GM18867 (cell line): ENCODE measurements at regions not wholly inside any gene's neighbourhood (a gene's known extent, or its start where the extent isn't known, plus 50 kb on each side); places are given as distances from the start of the nearest gene placed in this dataset.
A peak's percentile ranks its signal among the peaks of the same experiment; 100 is the strongest.

Experiments used
- ATAC-seq: cut with Tn5 transposase; IDR thresholded peaks from one replicate; pipeline ENCODE4 v1.9.1; 2021; ENCODE audit warnings: mild to moderate bottlenecking, moderate library complexity; ENCODE audit not compliant: unreplicated experiment

GRCh38 chr7:112887976-112888375 lies 97.8 kb upstream of the TMEM168 start:
- ATAC-seq = peak; percentile 72

GRCh38 chr7:112887337-112887736 lies 97.1 kb upstream of the TMEM168 start:
- ATAC-seq = no peak

GRCh38 chr7:112886208-112886607 lies 96.0 kb upstream of the TMEM168 start:
- ATAC-seq = no peak

- ATAC-seq = no peak
Observed at GRCh38 chr7:112882991-112883390, 92.8 kb upstream of the TMEM168 start.

DNA sequence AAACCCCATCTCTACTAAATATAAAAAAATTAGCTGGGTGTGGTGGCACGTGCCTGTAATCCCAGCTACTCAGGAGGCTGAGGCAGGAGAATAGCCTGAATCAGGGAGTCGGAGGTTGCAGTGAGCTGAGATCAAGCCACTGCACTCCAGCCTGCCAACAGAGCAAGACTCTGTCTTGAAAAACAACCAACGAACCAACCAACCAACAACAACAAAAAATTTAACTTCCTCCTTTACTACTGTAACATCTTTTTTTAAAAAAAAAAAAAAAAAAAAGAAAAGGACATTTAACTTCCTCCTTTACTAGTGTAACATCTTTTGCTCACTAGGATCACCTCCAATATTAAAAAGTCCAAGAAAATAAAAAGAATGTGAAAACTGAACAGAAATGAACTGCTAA lies 92.3 kb upstream of the TMEM168 start:
- ATAC-seq = no peak

GRCh38 chr7:112882022-112882421 lies 91.8 kb upstream of the TMEM168 start:
- ATAC-seq = no peak

DNA sequence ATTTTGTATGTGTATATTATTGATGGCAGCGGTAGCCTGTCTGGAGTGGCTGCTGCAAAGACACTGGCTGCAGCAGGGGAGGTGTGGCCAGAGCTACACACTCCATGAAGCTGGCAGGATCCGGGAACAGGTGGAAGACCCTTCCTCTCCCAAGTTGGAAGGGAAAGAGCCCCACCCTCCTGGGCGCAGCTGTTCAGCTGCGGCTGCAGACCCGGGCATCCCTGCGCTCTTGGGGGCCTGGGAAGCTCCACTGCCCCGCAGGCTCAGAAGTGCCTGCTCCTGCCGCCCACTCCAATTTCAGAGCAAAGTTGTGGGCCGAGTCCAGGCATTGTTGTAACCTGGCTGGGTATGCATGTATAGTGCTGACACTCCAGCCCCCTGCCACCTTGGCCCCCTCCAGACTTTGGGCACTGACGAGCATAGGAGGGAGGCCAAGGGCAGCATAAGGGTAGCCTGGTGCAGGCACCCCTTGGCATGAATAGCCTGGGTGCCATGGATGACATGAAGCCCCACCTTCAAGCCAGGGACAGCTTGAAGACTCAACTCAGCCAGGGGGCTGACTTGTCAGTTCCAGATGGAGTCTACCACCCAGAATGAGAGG lies 90.7 kb upstream of the TMEM168 start:
- ATAC-seq = no peak

DNA sequence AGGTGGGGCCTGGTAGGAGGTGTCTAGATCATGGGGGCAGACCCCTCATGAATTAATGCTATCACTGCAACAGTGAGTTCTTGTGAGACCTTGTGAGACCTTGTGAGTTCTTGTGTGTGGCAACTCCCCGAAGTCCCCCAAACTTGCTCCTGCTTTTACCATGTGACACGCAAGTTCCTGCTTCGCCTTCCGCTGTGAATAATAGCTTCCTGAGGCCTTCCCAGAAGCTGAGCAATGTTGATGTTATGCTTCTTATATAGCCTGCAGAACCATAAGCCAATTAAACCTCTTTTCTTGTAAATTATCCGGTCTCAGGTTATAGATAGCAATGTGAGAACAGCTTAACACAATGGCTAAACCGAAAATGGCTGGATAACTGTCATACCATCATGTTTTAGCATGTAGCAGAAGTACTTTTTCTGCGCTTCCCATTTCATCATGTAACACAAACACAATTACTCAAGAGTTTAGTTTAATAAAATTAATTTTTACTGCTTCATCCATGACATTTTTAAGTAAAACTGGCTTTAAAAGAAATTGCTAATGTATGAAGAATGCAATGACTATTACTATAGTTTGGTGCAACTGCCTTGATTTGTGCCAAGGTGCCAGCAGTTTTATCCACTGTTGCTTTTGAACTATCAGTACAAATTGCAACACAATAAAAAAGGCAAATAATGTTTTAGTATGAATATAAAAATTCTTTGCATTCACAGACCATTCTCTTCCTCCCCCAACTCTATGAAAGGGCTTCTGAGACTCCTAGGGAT lies 87.7 kb upstream of the TMEM168 start:
- no peak for ATAC-seq

DNA sequence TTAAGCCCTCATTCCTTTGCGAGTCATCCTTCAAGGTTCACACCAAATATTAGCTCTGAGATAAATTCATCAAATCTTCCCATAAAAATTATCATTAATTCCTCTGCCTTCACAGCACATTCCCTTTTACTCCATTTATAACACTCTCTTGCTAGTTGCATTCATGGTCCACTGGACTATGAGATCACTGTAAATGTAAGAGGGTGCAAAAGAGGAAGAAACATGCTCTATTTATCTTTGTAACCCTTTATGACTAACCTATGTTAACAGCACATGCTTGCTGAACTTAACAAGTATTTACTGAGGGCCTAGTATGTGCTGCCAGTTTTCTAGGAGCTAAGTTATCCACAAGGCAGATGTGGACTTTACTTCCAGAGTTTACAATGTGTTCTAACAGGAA lies 86.7 kb upstream of the TMEM168 start:
- ATAC-seq = no peak

DNA sequence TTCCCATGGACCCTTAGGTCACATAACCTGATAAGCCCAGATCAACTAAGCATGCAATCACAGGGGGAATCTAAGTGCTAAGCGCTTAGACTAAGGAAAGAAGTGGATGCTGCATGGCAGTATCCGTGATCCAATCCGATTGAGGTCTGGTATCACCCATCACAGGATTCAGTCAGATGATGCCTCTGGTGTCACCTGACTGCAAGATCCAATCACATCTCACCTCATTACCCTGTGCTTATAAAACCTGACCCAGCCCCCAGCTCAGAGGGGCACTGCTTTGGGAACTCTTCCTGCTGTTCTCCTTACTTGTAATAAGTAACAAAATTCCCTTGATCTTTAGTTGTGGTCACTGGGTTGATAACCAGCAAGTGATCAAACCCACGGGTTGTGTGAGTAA lies 84.7 kb upstream of the TMEM168 start:
- no peak for ATAC-seq

DNA sequence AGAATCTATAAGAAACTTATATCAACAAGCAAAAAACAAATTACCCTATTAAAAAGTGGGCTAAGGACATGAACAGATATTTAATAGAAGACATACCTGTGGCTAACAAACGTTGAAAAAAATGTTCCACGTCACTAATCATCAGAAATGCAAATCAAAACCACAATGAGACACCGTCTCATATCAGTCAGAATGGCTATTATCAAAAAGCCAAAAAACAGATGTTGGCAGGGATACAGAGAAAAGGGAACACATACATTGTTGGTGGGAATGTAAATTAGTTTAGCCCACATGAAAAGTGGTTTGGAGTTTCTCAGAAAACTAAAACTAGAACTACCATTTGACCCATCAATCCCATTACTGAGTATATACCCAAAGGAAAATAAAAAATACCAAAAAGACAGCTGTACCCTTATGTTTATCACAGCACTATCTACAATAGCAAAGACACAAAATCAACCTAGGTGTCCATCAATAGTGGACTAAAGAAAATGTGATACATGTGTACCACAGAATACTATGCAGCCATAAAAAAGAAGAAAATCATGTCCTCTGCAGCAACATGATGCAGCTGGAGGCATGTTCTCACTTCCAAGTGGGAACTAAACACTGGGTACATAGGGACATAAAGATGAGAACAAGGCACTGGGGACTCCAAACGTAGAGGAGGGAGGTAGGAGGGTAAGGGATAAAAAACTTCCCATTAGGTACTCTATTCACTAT lies 83.8 kb upstream of the TMEM168 start:
- peak; percentile 58 for ATAC-seq

DNA sequence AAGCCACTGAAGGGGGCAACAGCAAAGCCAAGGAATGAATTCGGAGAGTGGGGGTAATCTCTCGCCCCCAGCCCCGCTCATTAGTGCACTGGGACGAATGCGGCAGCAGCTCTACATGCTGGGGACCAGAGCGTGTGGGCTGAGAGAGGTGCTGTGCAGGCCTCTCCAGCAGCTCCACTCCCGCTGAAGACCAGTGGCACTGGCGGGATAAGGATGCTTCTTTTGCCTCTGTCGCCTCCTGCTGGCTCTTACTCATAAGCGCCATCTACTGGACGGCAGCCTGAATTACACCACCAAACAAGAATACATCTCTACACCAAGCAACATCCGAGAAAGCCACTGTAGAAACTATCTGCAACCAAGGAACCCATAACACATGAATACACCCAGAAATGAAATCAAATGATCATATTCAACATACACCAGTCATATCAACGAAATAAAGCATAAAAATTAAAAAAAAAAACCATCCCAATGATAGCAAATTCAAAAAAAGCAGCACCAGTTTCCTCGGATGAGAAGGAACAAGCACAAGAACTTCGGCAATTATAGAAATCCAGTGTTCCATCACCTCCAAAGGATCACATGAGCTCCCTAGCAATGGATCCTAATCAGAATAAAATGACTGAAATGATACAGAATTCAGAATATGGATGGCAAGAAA lies 79.0 kb upstream of the TMEM168 start:
- ATAC-seq = peak; percentile 53

- no peak for ATAC-seq
Observed at GRCh38 chr7:112868609-112869008, 78.4 kb upstream of the TMEM168 start.

DNA sequence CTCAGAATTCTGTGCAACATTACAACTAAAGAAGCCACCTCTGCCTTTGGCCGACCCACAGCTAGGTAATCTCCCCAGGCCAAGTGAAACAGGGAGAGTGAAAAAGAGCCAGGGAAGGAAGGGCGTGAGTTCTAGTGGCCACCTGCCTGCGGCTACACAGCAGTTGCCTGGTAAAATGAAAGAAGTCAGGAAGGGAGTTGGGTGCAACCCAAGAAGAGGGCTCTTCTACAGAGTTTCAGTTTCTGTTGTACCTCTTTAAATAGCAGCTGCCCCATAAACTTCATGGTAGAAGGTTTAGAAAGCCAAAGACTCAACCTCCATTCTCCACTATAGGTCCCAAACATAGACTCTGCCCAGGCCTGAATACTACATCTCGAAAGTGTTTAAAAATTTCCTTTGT lies 76.2 kb upstream of the TMEM168 start:
- peak; percentile 98 for ATAC-seq

GRCh38 chr7:112864380-112864779 lies 74.2 kb upstream of the TMEM168 start:
- ATAC-seq = no peak

GRCh38 chr7:112858838-112859237 lies 68.6 kb upstream of the TMEM168 start:
- no peak for ATAC-seq

GRCh38 chr7:112855227-112855626 lies 65.0 kb upstream of the TMEM168 start:
- no peak for ATAC-seq

GRCh38 chr7:112854169-112854568 lies 64.0 kb upstream of the TMEM168 start:
- ATAC-seq = no peak

GRCh38 chr7:112853422-112853821 lies 63.2 kb upstream of the TMEM168 start:
- ATAC-seq = no peak

DNA sequence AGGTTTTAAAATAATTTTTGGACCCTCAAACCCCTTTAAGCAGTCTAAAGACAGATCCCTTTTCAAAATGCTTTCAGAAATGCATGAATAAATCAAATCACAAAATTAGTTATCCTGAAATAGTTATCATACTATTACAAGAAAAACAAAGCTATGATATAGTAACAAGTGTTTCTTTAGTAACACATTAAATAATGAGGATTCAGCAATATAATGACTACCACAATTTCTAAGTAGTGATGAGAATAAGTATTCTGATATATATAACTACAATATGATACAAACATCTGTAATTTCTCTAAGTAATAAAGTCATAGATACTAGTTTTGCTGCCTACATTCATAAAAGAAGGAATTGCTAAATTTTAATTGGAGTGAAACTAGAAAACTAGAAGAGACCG lies 53.0 kb upstream of the TMEM168 start:
- no peak for ATAC-seq
